IMR-90 (cell line): ENCODE measurements at regions not wholly inside any gene's neighbourhood (a gene's known extent, or its start where the extent isn't known, plus 50 kb on each side); places are given as distances from the start of the nearest gene placed in this dataset.

Experiments used
- ATAC-seq: fragments of 200-7000 bp; cut with Tn5 transposase; 2 replicates; pipeline ENCODE4 v1.9.1; 2020; ENCODE audit warnings: low read depth, mild to moderate bottlenecking, moderate library complexity
- BruUV-seq: library from RNA; stranded (reverse); fragments of 400-500 nt; replicated peaks from 2 replicates; lab custom pipeline; 2021; lab: Mats Ljungman, UMichigan
- CTCF ChIA-PET: fragments of 300-600 bp; formaldehyde crosslinking; extraction: SDS; loops from one replicate; lab custom pipeline; 2021; ENCODE audit warnings: antibody characterized with exemption; lab: Yijun Ruan, JAX
- POLR2A ChIA-PET: fragments of 300-600 bp; sonication (Branson Sonifier 250); formaldehyde crosslinking; loops from one replicate; lab custom pipeline; 2022; ENCODE audit warnings: antibody characterized with exemption; ENCODE audit not compliant: unreplicated experiment; lab: Charles Lee
- DNase-seq: peaks from one replicate; pipeline ENCODE4 v3.0.0; 2013
- H2AFZ ChIP-seq: replicated peaks from 2 replicates; pipeline ENCODE3; 2013; ENCODE audit warnings: low read length, mild to moderate bottlenecking; ENCODE audit not compliant: poor library complexity
- H2AK5ac ChIP-seq: 2 replicates; pipeline ENCODE4 v1.6.1; 2013; ENCODE audit warnings: low read depth, low read length, inconsistent platforms
- H2AK9ac ChIP-seq: replicated peaks from 2 replicates; pipeline ENCODE3; 2013; ENCODE audit warnings: mild to moderate bottlenecking, low read depth, low read length, moderate library complexity; ENCODE audit not compliant: poor library complexity
- H2BK120ac ChIP-seq: 2 replicates; pipeline ENCODE4 v1.6.1; 2013; ENCODE audit warnings: low read depth, low read length, inconsistent platforms
- H2BK15ac ChIP-seq: 3 replicates; pipeline ENCODE4 v1.6.1; 2013; ENCODE audit warnings: low read depth, low read length, inconsistent platforms
- H2BK20ac ChIP-seq: 2 replicates; pipeline ENCODE4 v1.6.1; 2013; ENCODE audit warnings: low read depth, mild to moderate bottlenecking, inconsistent platforms, low read length, moderate library complexity
- H2BK5ac ChIP-seq: 2 replicates; pipeline ENCODE4 v1.6.1; 2013; ENCODE audit warnings: mild to moderate bottlenecking, low read depth, low read length, inconsistent platforms; ENCODE audit not compliant: poor library complexity, severe bottlenecking
- H3K14ac ChIP-seq: replicated peaks from 2 replicates; pipeline ENCODE4 v1.6.1; 2013; ENCODE audit warnings: low read depth, low read length, inconsistent platforms
- H3K18ac ChIP-seq: 2 replicates; pipeline ENCODE4 v1.6.1; 2013; ENCODE audit warnings: low read depth, low read length, control low read depth
- H3K23ac ChIP-seq: 2 replicates; pipeline ENCODE4 v1.6.1; 2013; ENCODE audit warnings: low read depth, low read length, inconsistent platforms
- H3K27ac ChIP-seq: 2 replicates; pipeline ENCODE4 v1.5.1; 2013; ENCODE audit warnings: mild to moderate bottlenecking, control low read depth, low read length; ENCODE audit not compliant: insufficient read depth
- H3K27me3 ChIP-seq: 2 replicates; pipeline ENCODE4 v1.6.1; 2013; ENCODE audit warnings: low read length; ENCODE audit not compliant: control insufficient read depth, insufficient read depth
- H3K36me3 ChIP-seq: 2 replicates; pipeline ENCODE4 v1.6.1; 2013; ENCODE audit warnings: low read length, mixed read lengths; ENCODE audit not compliant: control insufficient read depth, insufficient read depth
- H3K4ac ChIP-seq: 2 replicates; pipeline ENCODE4 v1.6.1; 2013; ENCODE audit warnings: low read depth, low read length, inconsistent platforms
- H3K4me1 ChIP-seq: 2 replicates; pipeline ENCODE4 v1.6.1; 2013; ENCODE audit warnings: low read length, mixed read lengths; ENCODE audit not compliant: control insufficient read depth, insufficient read depth
- H3K4me2 ChIP-seq: 2 replicates; pipeline ENCODE4 v1.6.1; 2013; ENCODE audit warnings: low read depth, mild to moderate bottlenecking, control low read depth, low read length, moderate library complexity
- H3K4me3 ChIP-seq: 2 replicates; pipeline ENCODE4 v1.5.1; 2013; ENCODE audit warnings: low read depth, mild to moderate bottlenecking, control low read depth, low read length, moderate library complexity; ENCODE audit not compliant: insufficient read depth
- H3K56ac ChIP-seq: 2 replicates; pipeline ENCODE4 v1.6.1; 2013; ENCODE audit warnings: low read length, inconsistent platforms; ENCODE audit not compliant: insufficient read depth; ENCODE audit errors: extremely low read depth
- H3K79me1 ChIP-seq, 2 experiments: 2 replicates each; pipeline ENCODE4 v1.6.1; 2013; ENCODE audit warnings: low read length in 2 of 2, inconsistent platforms in 1 of 2, low read depth in 1 of 2
- H3K9ac ChIP-seq: 2 replicates; pipeline ENCODE4 v1.6.1; 2013; ENCODE audit warnings: low read depth, low read length, control low read depth
- H3K9me1 ChIP-seq: 2 replicates; pipeline ENCODE4 v1.6.1; 2013; ENCODE audit warnings: low read length, inconsistent platforms; ENCODE audit not compliant: insufficient read depth
- H3K9me3 ChIP-seq: 2 replicates; pipeline ENCODE4 v1.6.1; 2013; ENCODE audit warnings: low read length; ENCODE audit not compliant: control insufficient read depth, insufficient read depth
- H4K20me1 ChIP-seq: 2 replicates; pipeline ENCODE4 v1.6.1; 2013; ENCODE audit warnings: low read length, inconsistent platforms; ENCODE audit not compliant: insufficient read depth
- H4K5ac ChIP-seq: 2 replicates; pipeline ENCODE4 v1.6.1; 2013; ENCODE audit warnings: mild to moderate bottlenecking, low read depth, low read length, control low read depth
- H4K8ac ChIP-seq, 2 experiments: 2 replicates each; pipeline ENCODE4 v1.6.1; 2013; ENCODE audit warnings: low read depth in 2 of 2, low read length in 2 of 2, control low read depth in 1 of 2, inconsistent platforms in 1 of 2
- H4K91ac ChIP-seq: 2 replicates; pipeline ENCODE4 v1.6.1; 2013; ENCODE audit warnings: low read depth, low read length, inconsistent platforms; ENCODE audit not compliant: insufficient read depth
- BHLHE40 ChIP-seq: fragments of 150-350 bp; IDR thresholded peaks from 2 replicates; pipeline ENCODE4 v1.6.1; 2016; ENCODE audit warnings: mild to moderate bottlenecking, low read depth, low read length
- CHD1 ChIP-seq: IDR thresholded peaks from 2 replicates; pipeline ENCODE4 v1.6.1; 2012; ENCODE audit warnings: low read depth, low read length, improper control_type of control experiment
- CTCF ChIP-seq: conservative IDR thresholded peaks from 2 replicates; pipeline ENCODE4 v1.5.1; 2012; ENCODE audit warnings: mild to moderate bottlenecking, low read depth, low read length, improper control_type of control experiment
- FOS ChIP-seq: fragments of 150-350 bp; IDR thresholded peaks from 2 replicates; pipeline ENCODE4 v1.6.1; 2016; ENCODE audit warnings: low read depth, low read length
- MAFK ChIP-seq: IDR thresholded peaks from 2 replicates; pipeline ENCODE4 v1.6.1; 2012; ENCODE audit warnings: low read depth, low read length, improper control_type of control experiment
- MXI1 ChIP-seq: IDR thresholded peaks from 2 replicates; pipeline ENCODE4 v1.6.1; 2012; ENCODE audit warnings: low read depth, mild to moderate bottlenecking, low read length, moderate library complexity, borderline replicate concordance
- POLR2A ChIP-seq: IDR thresholded peaks from 2 replicates; pipeline ENCODE4 v1.6.1; 2012; ENCODE audit warnings: mild to moderate bottlenecking, low read depth, low read length
- RAD21 ChIP-seq: IDR thresholded peaks from 2 replicates; pipeline ENCODE4 v1.6.1; 2012; ENCODE audit warnings: low read length, improper control_type of control experiment
- RFX5 ChIP-seq: IDR thresholded peaks from 2 replicates; pipeline ENCODE4 v1.8.0; 2012; ENCODE audit warnings: low read depth, mild to moderate bottlenecking, low read length, moderate library complexity
- USF2 ChIP-seq: fragments of 150-350 bp; IDR thresholded peaks from 2 replicates; pipeline ENCODE4 v1.6.1; 2017; ENCODE audit warnings: mild to moderate bottlenecking, antibody characterized with exemption, low read length, low read depth
- WGBS, 2 experiments: methylation state at CpG; one replicate each; pipeline versions ENCODE4 v1.1.5 to v1.1.7; 2013; ENCODE audit warnings: missing lambda C conversion rate in 2 of 2; ENCODE audit not compliant: insufficient read length in 1 of 2; ENCODE audit errors: extremely low coverage in 2 of 2; 5-methylcytosine and 5-hydroxymethylcytosine counted together
- dilution Hi-C: fragments of 300-500 bp; cut with HindIII; formaldehyde crosslinking; loops from one replicate; pipeline ENCODE4 v1.14.3; 2018; ENCODE audit warnings: low sequenced_read_pairs; ENCODE audit not compliant: unreplicated experiment
- in situ Hi-C: fragments of 300-500 bp; cut with MboI; formaldehyde crosslinking; loops from 3 replicates; pipeline ENCODE4 v1.14.3; 2019; ENCODE audit warnings: low sequenced_read_pairs, inconsistent platforms, mixed read lengths
- intact Hi-C: fragments of 100-400 bp; cut with micrococcal nuclease; formaldehyde crosslinking; loops from 2 replicates; pipeline ENCODE4 v1.10.0; 2022

DNA sequence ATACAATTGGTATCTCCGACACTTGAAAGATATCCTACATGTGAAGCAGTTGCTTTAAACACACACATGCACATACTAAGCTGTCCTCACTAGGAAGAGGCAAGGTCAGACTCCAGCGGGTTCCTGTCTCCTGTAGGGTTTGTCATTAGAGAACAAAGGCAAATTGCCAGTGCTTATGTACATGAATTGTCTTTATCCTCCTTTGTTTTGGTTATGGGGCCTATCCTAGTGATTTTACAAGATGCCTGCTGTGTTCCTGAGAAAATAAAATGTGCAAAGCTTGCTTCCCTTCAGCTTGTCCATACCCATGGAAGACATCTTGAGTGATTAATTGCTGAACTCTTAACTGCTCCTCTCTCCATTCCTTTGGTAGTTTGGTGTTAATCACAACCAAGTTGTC lies 86.7 kb upstream of the SLC39A10 start:
- no CpG with 5 or more reads among the region's 2 CpGs for WGBS, 2 experiments
- dilution Hi-C loops: no loop called here
- in situ Hi-C loops: no loop called here

More for the DNA sequence above, 86.7 kb upstream of the SLC39A10 start:
- Histone ChIP-seq H3K27me3 (no peaks in the 10 kb centered on the region), H3K4me2 (no peak overlapping the region), H3K23ac (no peak overlapping the region), H2BK120ac (peak overlapping the region; percentile 19; the same call in 1 of the 2 replicates), H2BK15ac (peak overlapping the region; percentile 63; the same call in 1 of the 3 replicates), H3K27ac (no peak overlapping the region), H2BK5ac (no peak overlapping the region), H2AK5ac (no peak overlapping the region), H2BK20ac (peak overlapping the region; percentile 18; the same call in 1 of the 2 replicates), H3K36me3 (no peaks in the 10 kb centered on the region), H3K9ac (no peak overlapping the region), H3K9me1 (no peaks in the 10 kb centered on the region), H3K4me1 (peaks cover 10% of the 10 kb centered on the region; the same call in 1 of the 2 replicates), H3K56ac (no peak overlapping the region), H3K79me1 (no peaks in the 10 kb centered on the region), H2AFZ (no peak overlapping the region), H4K8ac (peak overlapping the region; percentile 33 to 35; a peak in 2 of 4 replicates), H4K91ac (no peak overlapping the region), H3K4me3 (no peak overlapping the region), H3K4ac (peak overlapping the region; percentile 27; the same call in 1 of the 2 replicates), H4K5ac (0 out of 2 replicates have a peak overlapping the region, but pooled peaks have one; percentile 44), H3K9me3 (no peaks in the 10 kb centered on the region), H4K20me1 (no peaks in the 10 kb centered on the region), H3K18ac (peak overlapping the region; percentile 54; the same call in 1 of the 2 replicates), H2AK9ac (no peak overlapping the region), H3K14ac (0 out of 2 replicates have a peak overlapping the region, but pooled peaks have one; percentile 6)
- ChIA-PET POLR2A (no interaction called here), CTCF (interaction anchor here (0.6 to 1.1 kb wide), 2 partner anchors 28 to 36 kb away, joined by 3 read pairs; no protein-coding TSS in a partner anchor)
- intact Hi-C loops: no loop called here
- TF ChIP-seq RFX5 (no peak), USF2 (no peak), CTCF (no peak), BHLHE40 (no peak), FOS (no peak), MXI1 (no peak), MAFK (no peak), CHD1 (no peak), RAD21 (no peak), POLR2A (no peak)
- no TSS peak for BruUV-seq
- ATAC-seq: no peak
- no peak for DNase-seq
